HG03442 (cell line): ENCODE measurements at regions not wholly inside any gene's neighbourhood (a gene's known extent, or its start where the extent isn't known, plus 50 kb on each side); places are given as distances from the start of the nearest gene placed in this dataset.

Source experiments
- ATAC-seq: cut with Tn5 transposase; IDR thresholded peaks from one replicate; pipeline ENCODE4 v1.9.1; 2021; ENCODE audit warnings: mild to moderate bottlenecking, moderate library complexity; ENCODE audit not compliant: unreplicated experiment

DNA sequence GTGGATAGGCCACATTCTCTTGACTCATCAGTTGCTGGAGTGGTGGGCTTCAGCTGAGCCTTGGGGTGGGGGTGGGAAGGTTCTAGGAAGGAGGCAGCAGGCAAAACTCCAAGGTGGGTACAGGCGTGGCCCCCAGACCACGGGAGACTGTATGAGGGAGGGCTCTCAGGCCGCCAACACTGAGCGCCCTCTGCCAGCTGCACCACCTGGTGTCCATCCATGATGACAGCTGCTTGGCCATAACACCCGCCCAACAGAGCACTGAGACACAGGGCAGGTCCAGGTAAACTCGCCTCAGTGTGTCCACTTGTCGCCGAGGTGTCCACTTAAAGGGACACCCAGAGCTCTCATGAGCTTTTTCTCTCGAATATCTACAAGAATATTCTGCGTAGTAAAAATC lies 133.5 kb downstream of the C16orf95 start:
- ATAC-seq = no peak

DNA sequence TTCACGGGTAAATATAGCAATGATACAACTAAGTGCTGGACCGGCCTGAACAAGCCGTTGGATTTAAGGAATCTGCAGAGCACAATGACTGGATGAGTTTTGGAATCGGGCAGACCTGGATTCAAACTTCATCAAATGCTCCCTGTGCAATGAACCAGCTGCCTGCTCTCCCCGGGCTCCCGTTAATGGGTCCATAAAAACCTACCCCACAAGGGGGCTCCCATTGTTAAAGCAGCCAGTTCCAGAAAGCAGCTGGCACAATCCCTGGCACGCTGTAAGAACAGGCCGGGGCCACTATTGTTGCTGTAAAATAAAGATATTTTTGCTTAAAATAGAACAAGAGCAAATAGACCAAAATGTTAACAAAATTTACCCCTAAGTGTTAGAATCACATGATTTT lies 131.9 kb downstream of the C16orf95 start:
- ATAC-seq = no peak

DNA sequence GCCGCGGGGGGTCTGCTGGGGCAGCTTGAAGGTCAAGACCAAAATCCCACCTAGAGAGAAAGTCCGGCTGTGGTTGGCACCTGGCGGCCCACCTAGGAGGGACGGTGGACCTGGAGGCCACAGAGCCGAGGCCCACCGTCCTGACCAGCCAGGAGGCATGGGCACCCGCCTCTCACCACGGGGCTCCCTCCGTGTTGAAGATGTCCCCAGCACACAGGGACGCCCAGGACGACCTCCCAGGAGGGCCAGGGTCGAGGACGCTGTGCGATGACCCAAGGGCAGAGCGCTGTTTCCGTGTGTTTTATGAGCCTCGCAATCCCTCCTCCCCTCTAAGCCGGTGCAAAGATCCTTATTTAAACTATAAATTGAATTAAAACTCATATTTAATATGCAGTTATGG lies 131.2 kb downstream of the C16orf95 start:
- ATAC-seq = no peak

DNA sequence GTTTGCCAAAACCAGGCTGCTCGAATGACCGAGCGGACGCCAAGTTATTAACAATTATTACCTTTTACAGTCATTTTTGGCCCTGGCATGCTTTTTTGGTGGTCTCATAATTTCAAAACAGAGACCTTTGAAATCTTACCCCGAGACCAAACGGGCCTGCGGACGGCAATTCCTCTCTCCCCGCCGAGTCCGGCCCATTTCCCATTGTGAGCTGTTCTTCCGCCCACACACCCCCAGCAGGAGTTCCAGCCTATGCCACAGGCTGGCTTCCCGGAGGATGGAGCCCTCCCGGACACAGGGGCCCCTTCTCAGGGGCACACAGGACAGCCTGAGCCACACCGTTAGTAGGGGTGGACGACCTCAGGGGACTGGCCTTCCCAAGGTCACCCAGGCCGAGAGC lies 130.7 kb downstream of the C16orf95 start:
- ATAC-seq = no peak

DNA sequence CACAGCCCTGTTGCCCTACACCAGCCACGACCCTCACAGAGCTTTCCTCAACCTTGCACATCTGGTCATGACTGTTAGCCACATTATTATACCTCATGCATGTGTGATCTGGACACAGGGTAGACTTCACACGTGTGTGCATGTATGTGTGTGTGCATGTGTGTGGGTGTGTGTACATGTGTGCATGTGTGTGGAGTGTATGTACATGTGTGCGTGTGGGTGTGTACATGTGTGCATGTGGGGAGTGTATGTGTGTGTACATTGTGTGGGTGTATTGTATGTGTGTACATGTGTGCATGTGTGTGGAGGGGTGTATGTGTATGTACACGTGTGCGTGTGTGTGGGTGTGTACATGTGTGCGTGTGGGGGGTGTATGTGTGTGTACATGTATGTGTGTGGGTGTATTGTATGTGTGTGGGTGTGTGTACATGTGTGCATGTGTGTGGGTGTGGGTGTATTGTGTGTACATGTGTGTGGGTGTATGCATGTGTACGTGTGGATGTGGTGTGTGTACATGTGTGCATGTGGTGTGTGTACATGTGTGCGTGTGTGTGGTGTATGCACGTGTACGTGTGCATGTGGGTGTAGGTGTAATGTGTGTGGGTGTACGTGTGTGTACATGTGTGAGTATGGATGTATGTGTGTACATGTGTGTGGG lies 130.2 kb downstream of the C16orf95 start:
- no peak for ATAC-seq

DNA sequence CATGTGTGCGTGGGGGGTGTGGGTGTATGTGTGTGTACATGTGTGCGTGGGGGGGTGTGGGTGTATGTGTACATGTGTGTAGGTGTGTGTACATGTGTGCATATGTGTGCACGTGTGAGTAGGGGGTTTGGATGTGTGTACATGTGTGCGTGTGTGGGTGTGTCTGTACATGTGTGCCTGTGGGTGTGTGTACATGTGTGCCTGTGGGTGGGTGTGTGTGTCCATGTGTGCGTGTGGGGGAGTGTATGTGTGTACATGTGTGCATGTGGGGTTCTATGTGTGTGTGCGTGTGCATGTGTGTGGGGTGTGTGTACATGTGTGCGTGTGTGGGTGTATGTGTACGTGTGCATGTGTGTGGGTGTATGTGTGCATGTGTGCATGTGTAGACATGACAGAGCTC lies 129.1 kb downstream of the C16orf95 start:
- no peak for ATAC-seq

DNA sequence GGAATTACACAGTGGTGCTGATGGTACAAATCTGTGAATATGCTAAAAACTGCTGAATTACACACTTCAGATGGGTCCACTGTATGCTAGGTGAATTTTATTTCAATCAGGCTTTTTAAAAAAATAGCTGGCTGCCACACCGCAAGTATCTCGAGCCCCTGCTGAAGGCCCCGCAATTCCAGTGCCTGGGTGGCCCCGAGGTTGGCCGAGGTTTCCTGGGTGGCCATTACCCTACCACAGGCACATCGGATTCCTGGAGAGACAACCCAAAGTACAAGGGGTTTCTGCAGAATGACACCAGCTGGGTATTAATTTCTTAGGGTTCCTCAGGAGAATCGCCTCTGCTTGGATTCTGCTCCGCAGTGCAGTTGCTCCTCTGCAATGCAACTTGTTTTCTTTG lies 127.8 kb downstream of the C16orf95 start:
- no peak for ATAC-seq

DNA sequence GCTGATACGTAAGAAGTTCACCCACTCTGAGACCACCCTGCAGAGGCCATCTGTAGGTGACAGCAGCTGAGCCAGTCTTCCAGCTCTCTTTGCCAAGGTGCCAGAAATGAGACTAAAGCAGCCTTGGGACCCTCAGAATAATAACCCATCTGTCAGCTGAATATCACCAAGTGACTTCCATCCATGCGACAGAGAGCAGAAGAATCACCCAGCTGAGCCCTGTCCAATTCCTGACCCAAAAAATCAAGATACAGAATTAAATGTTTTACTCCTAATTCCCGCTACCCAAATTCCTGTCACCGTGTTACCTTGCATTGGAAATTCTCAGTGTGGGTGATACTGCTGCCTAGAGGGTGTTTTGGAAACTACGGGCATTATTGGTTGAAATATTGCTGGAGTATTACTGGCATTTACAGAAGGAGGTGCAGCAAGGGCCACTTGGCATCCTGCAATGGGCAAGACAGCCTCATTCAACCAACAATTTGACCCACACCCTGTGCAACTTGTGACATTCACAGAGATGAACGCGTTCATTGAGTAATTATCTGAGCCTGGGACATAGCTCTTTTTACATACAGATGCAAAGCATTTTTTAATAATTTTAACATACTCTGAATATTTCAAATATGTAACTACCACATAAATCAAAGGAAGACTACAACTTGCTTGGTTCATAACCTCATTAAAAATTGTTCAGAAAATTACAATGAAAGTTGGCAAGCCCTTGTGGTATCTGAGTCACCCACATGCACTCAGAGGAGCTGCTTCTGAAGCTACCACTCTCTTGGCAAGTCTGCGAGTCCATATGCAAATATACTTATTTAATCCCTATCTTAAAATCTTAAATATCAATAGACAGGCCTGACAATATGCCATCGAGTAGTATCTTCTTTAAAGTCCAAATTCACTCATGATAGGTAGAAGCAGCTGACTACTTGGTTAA lies 126.6 kb downstream of the C16orf95 start:
- no peak for ATAC-seq

DNA sequence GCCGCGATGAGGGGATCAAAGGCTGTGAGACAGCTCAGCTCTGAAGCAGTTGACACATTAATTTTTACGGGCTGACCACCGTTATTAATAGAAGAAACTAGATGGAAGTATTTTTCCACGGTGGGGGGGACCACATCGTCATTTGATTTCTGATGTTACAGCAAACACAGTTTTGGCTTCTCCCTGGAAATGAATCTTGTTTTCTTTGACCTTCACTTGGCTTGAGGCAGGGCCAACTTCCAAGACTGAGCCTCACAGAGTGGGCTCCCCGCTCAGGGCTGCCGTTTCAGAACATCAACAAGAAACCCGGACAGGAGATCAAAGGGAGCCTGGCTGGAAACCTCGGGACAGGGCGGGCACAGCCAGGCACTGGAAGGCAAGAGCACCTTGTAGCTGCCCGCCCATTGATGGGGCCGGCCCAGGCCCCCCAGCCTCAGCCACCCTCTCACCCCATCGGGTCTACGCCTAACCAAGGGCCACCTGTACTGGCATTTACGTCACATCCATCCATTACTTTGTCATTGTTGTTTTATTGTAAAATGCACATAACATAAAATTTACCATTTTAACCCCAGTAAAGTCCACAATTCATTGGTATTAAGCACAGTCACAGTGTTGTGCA lies 124.6 kb downstream of the C16orf95 start:
- no peak for ATAC-seq

DNA sequence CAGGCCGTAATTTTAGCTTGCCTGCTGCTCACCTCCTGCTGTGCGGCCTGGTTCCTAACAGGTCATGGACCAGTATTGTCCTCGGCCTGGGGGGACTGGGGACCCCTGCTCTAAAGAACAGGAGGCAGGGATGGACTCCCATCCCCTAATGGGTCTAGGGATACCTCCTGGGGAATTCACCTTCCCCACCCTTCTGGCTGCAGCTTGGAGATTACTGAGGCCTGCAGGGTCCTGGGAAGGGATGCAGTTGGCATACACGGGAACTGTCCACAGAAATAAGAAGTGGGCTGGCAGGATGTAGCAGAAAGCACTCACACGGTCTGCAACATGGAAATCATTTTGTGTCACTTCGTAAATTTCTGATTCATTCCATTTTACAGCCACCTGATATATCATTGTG lies 123.0 kb downstream of the C16orf95 start:
- no peak for ATAC-seq

DNA sequence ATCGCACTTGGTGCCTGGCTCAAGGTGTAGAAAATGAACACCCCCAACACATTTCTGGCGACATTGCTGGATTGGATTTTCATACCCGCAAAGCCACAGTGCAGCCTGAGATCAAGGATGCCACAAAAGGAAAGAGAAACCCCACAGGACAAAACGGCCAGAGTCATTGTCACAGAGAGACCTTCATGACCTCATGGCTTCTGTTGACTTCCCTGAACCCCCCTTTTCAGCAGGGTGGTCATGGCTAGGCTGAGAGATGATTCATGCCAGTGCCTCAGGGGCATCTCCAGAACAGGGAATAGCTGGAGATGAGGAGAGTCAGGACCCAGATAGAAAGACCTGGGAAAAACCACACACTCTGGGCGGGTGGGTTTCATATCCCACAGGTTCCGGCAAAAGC lies 122.0 kb downstream of the C16orf95 start:
- no peak for ATAC-seq

DNA sequence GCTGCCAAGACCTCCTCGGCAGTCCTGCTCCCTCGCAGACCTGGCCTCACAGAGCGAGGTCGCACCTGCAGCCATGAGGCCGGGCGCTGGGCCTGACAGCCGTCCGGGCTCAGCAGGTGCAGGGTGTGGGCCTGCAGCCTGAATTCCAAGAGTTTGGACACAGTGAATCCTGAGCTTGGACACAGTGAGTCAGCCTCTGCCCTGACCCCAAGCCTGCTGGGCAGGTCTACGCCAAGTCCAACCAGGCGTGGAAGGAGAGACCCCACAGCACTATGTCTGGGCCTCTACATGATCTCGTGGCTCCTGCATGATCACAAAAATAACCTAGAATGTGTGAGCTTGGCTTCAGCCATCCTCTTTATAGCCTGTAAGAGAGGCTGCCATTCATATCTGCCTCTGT lies 121.0 kb downstream of the C16orf95 start:
- ATAC-seq = no peak

DNA sequence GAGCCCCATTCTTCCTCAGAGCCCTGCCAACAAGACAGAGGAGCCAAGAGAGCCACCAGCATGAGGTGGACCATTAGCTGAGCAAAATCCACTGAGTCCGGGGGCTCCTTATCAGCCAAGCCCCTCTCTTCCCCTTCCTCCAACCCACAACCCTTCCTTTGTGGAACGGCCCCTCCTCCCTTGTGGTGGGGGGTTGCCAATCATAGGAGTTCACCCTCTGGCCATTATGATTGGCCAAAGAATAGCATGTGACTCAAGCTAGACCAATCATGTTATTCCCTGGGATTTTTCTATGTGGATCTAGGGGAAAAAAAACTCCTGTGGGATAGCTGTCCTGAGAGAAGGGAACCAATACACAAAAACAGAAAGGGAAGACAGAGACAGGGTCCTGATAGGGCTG lies 120.5 kb downstream of the C16orf95 start:
- ATAC-seq = no peak

DNA sequence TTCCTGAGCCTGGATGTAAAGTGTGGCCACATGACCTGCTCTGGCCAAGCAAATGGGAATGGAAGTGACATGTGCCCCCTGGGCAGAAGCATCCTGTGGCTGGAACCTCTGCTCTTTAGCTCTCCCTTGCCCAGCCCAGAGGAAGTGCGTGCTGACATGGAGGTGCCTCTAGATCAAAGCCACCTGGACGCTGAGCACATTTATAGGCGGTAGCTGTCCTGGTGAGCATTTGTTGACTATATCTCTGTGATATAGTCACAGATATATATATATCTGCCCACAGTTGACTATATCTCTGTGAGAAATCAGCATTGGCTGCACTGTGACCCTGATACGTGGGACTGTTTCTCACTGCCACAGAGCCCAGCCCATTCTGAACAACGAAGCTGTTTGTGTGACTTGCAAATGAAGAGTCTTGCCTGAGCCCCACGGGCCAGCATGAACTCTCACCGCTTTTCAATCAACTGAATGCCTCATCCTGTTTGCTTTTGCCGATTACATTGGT lies 118.8 kb downstream of the C16orf95 start:
- no peak for ATAC-seq

DNA sequence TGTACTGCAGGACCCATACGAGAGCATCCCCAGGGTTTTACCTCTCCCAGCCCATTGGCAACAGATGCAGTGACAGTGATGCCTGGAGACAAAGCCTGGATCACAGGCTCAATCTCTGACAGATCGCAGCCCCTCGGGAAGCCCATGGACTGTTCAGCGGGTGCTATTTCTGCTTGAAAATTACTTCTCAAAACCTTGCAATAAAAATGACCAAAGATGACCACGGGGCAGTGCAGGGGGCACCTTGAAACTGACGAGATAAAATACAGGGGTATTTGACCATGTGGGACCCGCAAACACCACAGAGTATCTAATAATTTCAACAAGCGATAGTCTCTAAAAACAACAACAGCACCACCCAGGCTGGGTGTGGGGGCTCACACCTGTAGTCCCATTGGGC lies 118.3 kb downstream of the C16orf95 start:
- ATAC-seq = no peak

DNA sequence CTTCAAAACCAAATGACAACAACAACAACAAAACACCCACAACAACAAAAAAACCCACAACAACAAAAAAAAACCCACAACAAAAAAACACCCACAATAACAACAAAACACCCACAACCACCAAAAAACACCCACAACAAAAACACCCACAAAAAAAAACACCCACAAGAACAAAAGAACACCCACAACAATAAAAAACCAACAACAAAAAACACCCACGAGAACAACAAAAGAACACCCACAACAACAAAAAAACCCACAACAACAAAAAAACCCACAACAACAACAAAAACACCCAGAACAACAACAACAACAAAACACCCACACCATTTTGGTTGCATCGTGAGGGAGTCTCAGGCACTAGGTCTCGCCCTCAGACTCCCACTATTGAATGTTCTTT lies 117.8 kb downstream of the C16orf95 start:
- ATAC-seq = no peak

DNA sequence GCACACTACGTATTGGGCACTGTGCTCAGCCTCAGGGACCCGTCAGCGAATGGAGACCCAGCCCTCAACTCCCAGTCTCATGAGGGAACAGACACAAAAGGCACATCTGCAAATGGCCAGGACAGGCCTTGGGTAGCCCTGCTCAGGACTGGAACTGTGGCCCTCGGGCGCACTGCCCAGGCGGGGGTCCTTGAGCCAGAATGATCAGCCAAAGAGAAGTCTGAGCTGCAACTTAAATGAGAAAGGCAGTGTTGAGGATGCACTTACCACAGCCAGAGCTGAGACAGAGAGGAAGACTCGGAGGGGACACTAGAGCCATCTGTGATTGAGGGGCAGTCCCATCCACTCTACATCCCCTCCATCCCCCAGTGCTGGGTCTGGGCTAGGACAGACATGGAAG lies 117.3 kb downstream of the C16orf95 start:
- no peak for ATAC-seq

DNA sequence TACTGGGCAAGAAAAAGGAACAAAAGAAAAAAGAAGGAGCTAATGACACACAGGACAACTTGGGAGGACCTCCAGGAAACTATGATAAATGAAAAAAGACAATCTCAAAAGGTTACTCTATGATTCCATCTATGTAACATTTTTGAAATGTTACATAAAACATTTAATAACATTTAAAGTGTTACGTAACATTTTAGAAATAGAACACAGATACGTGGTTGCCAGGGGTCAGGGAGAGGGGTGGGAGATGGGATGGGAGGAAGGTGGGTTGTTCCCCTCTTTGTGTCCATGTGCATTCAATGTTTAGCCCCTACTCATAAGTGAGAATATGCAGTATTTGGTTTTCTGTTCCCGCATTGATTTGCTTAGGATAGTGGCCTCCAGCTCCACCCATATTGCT lies 116.6 kb downstream of the C16orf95 start:
- no peak for ATAC-seq

DNA sequence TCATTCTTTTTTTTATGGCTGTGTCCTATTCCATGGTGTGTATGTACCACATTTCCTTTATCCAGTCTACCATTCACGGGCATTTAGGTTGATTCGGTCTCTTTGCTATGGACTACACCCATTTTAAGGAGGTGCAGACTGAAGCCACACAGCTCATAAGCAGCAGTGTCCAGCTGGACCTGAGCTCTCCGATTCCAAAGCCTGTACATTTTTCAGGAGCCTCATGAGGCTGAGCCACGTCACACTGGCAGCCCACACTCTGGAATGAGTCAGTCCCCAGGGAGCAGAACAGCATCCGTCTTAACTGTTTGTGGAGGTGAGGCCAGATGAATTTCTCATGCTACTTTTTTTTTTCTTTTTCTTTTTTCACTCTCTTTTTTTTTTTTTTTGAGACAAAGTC lies 116.1 kb downstream of the C16orf95 start:
- no peak for ATAC-seq

DNA sequence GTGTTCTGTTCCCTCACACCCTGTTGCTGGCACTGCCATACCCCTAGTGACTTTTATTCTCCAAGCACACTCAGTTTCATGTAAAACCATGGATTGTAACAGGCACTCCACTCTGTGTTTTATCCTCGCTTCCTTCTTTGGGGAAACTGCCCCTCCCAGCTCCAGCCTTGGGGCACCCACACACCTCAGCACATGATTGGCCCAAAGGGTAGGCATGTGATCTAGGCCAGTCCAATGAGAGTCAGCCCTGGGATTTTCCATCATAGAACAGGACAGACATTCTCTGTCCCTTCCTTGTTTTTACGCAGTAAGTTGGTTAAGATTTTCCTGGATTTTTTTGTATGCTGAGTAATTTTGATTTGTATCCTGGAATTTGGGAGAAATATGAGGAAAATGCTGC lies 115.4 kb downstream of the C16orf95 start:
- no peak for ATAC-seq

DNA sequence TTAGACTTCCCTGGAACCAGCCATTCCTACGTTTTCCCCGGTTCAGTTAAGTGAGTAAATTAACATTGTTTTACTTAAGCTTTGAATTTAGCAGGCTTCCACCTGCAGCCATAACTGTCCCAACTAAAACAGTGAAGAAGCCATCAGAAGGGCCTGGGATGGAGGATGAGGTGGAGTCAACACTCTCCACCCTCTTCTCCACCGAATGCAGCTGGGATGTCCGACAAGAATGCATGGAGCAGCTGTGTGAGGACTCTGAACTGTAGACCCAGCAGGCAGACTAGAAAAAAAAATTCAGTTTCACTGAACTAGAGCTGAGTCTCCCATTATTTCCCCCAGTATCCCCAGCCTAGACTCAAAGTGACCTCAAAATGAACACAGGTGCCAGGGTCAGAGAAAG lies 114.8 kb downstream of the C16orf95 start:
- ATAC-seq = no peak
